ENCODE measurements at regions not wholly inside any gene's neighbourhood (a gene's known extent, or its start where the extent isn't known, plus 50 kb on each side); places are given as distances from the start of the nearest gene placed in this dataset.

DNA sequence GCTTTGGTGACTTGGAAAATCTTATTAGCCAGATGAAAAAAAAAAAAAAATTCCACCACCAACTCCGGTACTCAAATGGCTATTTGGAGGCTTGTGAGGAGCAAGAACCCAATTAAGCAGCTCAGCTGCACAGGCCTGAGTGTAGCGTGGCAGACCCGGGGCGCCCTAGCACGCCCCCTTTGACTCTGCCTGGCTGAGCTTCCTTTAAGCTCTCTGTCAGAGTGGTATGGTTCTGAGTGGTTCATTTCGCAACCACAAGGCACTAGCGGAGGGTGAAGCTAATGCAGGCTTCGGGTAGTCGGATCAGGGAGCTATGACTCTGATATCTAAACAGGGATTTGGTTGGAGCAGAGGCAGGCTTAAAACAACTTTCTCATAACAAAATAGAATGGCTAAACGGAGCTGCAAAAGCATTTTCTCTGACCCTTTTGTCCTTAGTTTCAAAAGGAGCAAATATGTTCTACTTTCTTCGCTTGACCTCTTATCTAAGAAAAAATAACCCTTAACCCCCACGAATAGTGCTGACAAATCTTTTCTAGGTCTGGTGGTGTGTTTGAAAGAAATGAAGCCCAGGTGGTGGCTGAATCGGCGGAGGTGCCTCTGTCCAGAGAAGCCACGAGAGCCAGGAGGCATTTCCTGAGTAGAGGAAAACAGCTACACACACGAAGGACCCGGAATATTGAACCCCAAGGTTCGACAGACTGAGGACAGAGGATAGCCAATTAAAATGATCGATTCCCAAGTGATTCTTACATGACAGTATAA lies 285.4 kb upstream of the GLI3 start:
- H2AFZ ChIP-seq (ENCODE audit: low read length), result no peak overlapping the region
- peak; percentile 54 for DNase-seq
- no peaks in the 10 kb centered on the region for H3K27me3 ChIP-seq (ENCODE audit: insufficient read depth, low read length)
- H3K27ac ChIP-seq (ENCODE audit: insufficient read length, low read depth, low read length), result no peak overlapping the region
- no peak overlapping the region for H3K4ac ChIP-seq (ENCODE audit: low read depth, low read length)
- H3K9ac ChIP-seq (ENCODE audit: extremely low read depth, insufficient read length, low read length), result no peak overlapping the region
- H3K18ac ChIP-seq (ENCODE audit: insufficient read length, low read depth, low read length), result no peak overlapping the region
- no peak overlapping the region for H3K14ac ChIP-seq (ENCODE audit: insufficient read depth, low read length)
- no peak overlapping the region for H3K4me2 ChIP-seq (ENCODE audit: insufficient read depth, insufficient read length, low read length)
- peak overlapping the region in 1 of 3 experiments; percentile 52; a peak in 1 of 7 replicates for H3K27ac Mint-ChIP-seq
- TF ChIP-seq, protein P1, sequence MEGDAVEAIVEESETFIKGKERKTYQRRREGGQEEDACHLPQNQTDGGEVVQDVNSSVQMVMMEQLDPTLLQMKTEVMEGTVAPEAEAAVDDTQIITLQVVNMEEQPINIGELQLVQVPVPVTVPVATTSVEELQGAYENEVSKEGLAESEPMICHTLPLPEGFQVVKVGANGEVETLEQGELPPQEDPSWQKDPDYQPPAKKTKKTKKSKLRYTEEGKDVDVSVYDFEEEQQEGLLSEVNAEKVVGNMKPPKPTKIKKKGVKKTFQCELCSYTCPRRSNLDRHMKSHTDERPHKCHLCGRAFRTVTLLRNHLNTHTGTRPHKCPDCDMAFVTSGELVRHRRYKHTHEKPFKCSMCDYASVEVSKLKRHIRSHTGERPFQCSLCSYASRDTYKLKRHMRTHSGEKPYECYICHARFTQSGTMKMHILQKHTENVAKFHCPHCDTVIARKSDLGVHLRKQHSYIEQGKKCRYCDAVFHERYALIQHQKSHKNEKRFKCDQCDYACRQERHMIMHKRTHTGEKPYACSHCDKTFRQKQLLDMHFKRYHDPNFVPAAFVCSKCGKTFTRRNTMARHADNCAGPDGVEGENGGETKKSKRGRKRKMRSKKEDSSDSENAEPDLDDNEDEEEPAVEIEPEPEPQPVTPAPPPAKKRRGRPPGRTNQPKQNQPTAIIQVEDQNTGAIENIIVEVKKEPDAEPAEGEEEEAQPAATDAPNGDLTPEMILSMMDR (conservative IDR thresholded peaks at IDR 0.05), result 0 out of 3 replicates have a peak, but pooled peaks have one; percentile 17
- no peak overlapping the region for H3K4me3 Mint-ChIP-seq
- H3K79me2 ChIP-seq (ENCODE audit: insufficient read depth, low read length), result no peaks in the 10 kb centered on the region
- peaks cover 5 to 10% of the 10 kb centered on the region in 2 experiments; a peak in 3 of 4 replicates for H3K4me1 Mint-ChIP-seq
- no peaks in the 10 kb centered on the region for H3K9me3 ChIP-seq (ENCODE audit: control insufficient read depth, low read depth, low read length)
- no peak overlapping the region for H2BK15ac ChIP-seq (ENCODE audit: low read depth, low read length)
- no peaks in the 10 kb centered on the region for H3K27me3 Mint-ChIP-seq (ENCODE audit: low read depth)
- no peak overlapping the region for H3K56ac ChIP-seq (ENCODE audit: insufficient read length, low read depth, low read length)
- H2BK5ac ChIP-seq (ENCODE audit: insufficient read length, low read length), result no peak overlapping the region
- 0 out of 7 replicates have a peak, but pooled peaks cover 0 to 4% (median 2%) of the 10 kb centered on the region in 3 experiments for H3K36me3 Mint-ChIP-seq (ENCODE audit: insufficient read depth in 1 of 3, low read depth in 3 of 3)
- no peaks in the 10 kb centered on the region for H3K23me2 ChIP-seq (ENCODE audit: insufficient read length, low read depth, low read length, poor library complexity, severe bottlenecking)
- H4K8ac ChIP-seq (replicated peaks; ENCODE audit: insufficient read length, low read depth, low read length), result no peak overlapping the region
- H4K5ac ChIP-seq (ENCODE audit: insufficient read length, low read depth, low read length), result no peak overlapping the region
- WGBS (ENCODE audit: extremely low coverage, insufficient read length, low lambda C conversion rate), result no CpG with 5 or more reads among the region's 19 CpGs
- H2BK12ac ChIP-seq (ENCODE audit: insufficient read length, low read depth, low read length), result no peak overlapping the region
- peaks cover 2 to 10% of the 10 kb centered on the region in 2 experiments; a peak in 3 of 5 replicates for H3K9me3 Mint-ChIP-seq
- no peak overlapping the region for H3K23ac ChIP-seq (ENCODE audit: insufficient read length, low read depth, low read length)
- no peak overlapping the region for H4K91ac ChIP-seq (ENCODE audit: insufficient read length, low read depth, low read length)
- no peak overlapping the region for H2AK5ac ChIP-seq (ENCODE audit: insufficient read length, low read length)
- H2BK20ac ChIP-seq (ENCODE audit: low read depth, low read length, poor library complexity, severe bottlenecking), result no peak overlapping the region
- H4K20me1 ChIP-seq (ENCODE audit: control insufficient read depth, insufficient read depth, insufficient read length), result no peaks in the 10 kb centered on the region
- no peaks in the 10 kb centered on the region for H3K79me1 ChIP-seq (ENCODE audit: insufficient read depth, low read depth, low read length, poor library complexity, severe bottlenecking)
- 0 out of 2 replicates have a peak, but pooled peaks cover 2% of the 10 kb centered on the region for H3K4me1 ChIP-seq (ENCODE audit: insufficient read depth, low read length)
- H3T11ph ChIP-seq (ENCODE audit: low read length), result no peak overlapping the region
- no peak overlapping the region for H2BK120ac ChIP-seq (ENCODE audit: low read depth, low read length, poor library complexity, severe bottlenecking)
